Testis (tissue), 2 donors: ENCODE measurements at regions not wholly inside any gene's neighbourhood (a gene's known extent, or its start where the extent isn't known, plus 50 kb on each side); places are given as distances from the start of the nearest gene placed in this dataset.

Experiments
- POLR2A ChIP-seq: fragments of 450-650 bp; IDR thresholded peaks from one replicate; pipeline ENCODE4 v1.6.1; 2017; ENCODE audit warnings: antibody characterized with exemption, mild to moderate bottlenecking, moderate library complexity
- TF ChIP-seq, protein P1 (sequence below), 3 experiments: fragments of 450-650 bp in 2 of 3; fragments of 200-600 bp in 1 of 3; sonication (generic) in 1 of 3; IDR thresholded peaks; one replicate each; pipeline ENCODE4 v1.5.1; 2016 to 2019; ENCODE audit warnings: antibody characterized with exemption in 3 of 3, mild to moderate bottlenecking in 2 of 3, moderate library complexity in 1 of 3

DNA sequence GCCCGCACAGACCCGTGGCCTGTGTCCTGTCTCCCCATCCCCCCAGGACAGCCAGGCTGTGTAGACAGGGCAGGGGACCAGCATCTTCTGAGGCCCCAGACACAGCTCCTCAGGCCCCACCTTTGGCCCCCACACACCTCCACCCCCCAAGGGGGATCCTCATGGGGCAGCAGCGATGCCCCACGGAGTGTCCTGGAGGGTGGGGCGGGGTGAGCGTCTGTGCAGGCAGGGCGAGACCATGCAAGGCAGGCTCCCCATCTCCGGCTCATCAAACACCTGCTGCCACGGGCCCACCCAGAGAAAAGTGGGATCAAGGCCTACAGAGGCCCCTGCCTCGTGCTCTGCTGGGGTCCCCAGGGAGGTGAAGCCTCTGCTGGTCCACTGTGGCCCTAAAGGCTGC is 118.7 kb upstream of the FOXD4L5 start:
- TF ChIP-seq, protein P1, sequence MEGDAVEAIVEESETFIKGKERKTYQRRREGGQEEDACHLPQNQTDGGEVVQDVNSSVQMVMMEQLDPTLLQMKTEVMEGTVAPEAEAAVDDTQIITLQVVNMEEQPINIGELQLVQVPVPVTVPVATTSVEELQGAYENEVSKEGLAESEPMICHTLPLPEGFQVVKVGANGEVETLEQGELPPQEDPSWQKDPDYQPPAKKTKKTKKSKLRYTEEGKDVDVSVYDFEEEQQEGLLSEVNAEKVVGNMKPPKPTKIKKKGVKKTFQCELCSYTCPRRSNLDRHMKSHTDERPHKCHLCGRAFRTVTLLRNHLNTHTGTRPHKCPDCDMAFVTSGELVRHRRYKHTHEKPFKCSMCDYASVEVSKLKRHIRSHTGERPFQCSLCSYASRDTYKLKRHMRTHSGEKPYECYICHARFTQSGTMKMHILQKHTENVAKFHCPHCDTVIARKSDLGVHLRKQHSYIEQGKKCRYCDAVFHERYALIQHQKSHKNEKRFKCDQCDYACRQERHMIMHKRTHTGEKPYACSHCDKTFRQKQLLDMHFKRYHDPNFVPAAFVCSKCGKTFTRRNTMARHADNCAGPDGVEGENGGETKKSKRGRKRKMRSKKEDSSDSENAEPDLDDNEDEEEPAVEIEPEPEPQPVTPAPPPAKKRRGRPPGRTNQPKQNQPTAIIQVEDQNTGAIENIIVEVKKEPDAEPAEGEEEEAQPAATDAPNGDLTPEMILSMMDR (IDR thresholded peaks at IDR 0.05), result no peak
- no peak for TF ChIP-seq POLR2A
